Heart left ventricle (tissue), 13 donors: ENCODE measurements at regions not wholly inside any gene's neighbourhood (a gene's known extent, or its start where the extent isn't known, plus 50 kb on each side); places are given as distances from the start of the nearest gene placed in this dataset.

Experiments
- POLR2A ChIP-seq, 2 donors: fragments of 450-650 bp; IDR thresholded peaks; one replicate each; pipeline ENCODE4 v1.6.1; 2017; ENCODE audit warnings: antibody characterized with exemption in 2 of 2, mild to moderate bottlenecking in 2 of 2, moderate library complexity in 2 of 2
- TF ChIP-seq, protein P1 (sequence below), 12 donors: fragments of 200-600 bp; sonication (generic) in 4 of 12; IDR thresholded peaks; one replicate each; pipeline versions ENCODE4 v1.5.0 to v1.8.0; 2018 to 2022; ENCODE audit warnings: antibody characterized with exemption in 12 of 12, mild to moderate bottlenecking in 5 of 12
- donor health status: ischemic (EF 13 %, LVEDD 7.1; RV severe dilation, severe dysfunction).
- donor health status: DM: no; HTN: yes; CAD: no.
- donor health status: DM: no; HTN: no; CAD: no.
- donor health status: ischemic (EF 25% LVEDD 6.9; RV normal size, moderate dysfunction).
- donor health status: ischemic (EF 25% LVEDD 5.7; RV mildly dilated, moderate dysfunction).
- donor health status: ischemic (EF 35%, LVEDD 5.7; RV mildly dilated, moderate dysfunction).
- donor health status: nonischemic (EF 11% LVEDD 7.7; RV severe dilation, severe dysfunction).
- donor health status: DM: yes; HTN: yes; CAD: no.
- donor health status: PGD.
- donor health status: ischemic (EF 29% LVEDD 5.4; RV normal size, mild dysfunction).
- donor health status: nonischemic (EF 23%, LVEDD 6.1; RV moderate dilation, normal function).

DNA sequence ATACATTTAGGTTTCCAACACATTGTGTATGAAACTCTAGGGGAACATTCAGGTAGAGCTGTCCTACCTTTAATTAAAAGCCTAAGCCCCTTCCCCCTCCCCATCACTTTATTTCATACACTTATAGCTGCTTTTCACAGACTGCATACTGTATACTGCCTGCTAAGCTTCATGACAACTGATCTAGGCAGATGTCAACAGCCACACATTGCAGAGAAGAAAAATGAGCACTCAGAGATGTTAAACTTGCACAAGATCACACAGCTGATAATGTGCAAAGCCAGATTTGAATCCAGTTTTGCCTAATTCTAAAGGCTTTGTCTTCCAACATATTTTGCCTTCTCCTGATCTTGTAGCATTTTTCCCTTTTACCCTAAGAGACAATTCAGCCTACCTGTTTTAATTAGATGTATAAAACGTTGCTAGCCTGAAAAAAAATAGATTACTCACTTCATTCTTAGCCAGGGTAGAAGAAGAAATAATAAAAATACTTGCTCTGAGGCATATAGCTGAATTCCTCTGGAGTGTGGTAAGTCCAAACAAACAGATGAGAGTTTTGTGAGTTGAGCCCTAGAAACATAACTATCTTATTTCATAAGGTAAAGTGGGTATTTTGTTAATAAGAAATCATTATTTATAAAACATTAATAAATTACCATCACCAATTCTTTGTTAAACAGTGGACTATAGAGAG lies 56.9 kb upstream of the CAST start:
- TF ChIP-seq, protein P1, sequence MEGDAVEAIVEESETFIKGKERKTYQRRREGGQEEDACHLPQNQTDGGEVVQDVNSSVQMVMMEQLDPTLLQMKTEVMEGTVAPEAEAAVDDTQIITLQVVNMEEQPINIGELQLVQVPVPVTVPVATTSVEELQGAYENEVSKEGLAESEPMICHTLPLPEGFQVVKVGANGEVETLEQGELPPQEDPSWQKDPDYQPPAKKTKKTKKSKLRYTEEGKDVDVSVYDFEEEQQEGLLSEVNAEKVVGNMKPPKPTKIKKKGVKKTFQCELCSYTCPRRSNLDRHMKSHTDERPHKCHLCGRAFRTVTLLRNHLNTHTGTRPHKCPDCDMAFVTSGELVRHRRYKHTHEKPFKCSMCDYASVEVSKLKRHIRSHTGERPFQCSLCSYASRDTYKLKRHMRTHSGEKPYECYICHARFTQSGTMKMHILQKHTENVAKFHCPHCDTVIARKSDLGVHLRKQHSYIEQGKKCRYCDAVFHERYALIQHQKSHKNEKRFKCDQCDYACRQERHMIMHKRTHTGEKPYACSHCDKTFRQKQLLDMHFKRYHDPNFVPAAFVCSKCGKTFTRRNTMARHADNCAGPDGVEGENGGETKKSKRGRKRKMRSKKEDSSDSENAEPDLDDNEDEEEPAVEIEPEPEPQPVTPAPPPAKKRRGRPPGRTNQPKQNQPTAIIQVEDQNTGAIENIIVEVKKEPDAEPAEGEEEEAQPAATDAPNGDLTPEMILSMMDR (IDR thresholded peaks at IDR 0.05): no peak
- no peak for TF ChIP-seq POLR2A (IDR thresholded peaks at IDR 0.05)
